ENCODE measurements at regions not wholly inside any gene's neighbourhood (a gene's known extent, or its start where the extent isn't known, plus 50 kb on each side); places are given as distances from the start of the nearest gene placed in this dataset.
"Not testable (repeated sequence)": the region's sequence is repeated elsewhere in the genome, so short reads cannot be mapped to it uniquely, and the experiment has no call there.

DNA sequence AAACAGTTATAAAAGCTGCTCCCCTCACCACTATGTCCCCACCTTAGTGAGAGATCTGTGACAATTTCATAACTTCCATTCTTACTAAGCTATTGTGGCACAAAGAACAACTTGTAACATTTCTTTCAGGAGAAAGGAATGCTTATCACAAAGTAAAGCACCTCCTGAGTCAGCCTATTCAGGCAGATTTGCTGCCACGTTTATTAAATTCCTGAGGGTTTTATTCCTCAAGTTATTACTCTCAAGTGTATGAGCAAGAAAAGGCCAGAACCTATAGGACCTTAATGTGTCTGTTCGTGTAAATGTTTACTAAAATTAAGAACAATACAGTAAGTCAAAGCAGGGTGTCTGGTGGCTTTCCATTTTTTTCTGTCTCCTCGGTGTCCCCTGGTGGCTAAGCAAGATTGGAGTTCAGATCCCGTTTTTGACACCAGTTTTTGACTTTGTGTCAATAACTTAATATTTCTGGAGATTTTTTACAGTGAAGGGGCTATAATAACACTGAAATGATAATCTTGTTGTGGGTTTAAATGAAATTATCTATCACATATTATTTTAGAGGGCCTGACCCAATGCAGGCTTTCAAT lies 1539.6 kb downstream of the BRINP3 start:
- DNase-seq: no peak

DNA sequence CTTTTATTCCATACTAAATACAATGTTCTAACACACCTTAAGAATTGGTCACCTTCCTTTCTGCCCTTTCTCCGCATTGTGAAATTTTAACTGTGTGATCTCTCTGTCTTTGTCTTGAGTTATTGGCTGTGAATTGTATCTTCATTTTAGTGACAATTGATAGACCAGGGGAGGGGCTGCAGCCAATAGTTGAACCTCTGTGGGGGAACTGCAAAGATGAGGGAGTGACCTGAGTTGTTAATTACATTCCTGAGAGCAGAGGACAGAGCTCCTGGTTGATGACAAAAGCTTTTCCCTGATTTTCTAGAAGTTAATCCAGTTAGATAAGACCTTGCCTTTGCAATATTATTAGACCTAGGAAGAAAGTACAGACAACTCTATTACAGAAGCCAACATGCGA lies 1535.7 kb downstream of the BRINP3 start:
- no peak for DNase-seq

DNA sequence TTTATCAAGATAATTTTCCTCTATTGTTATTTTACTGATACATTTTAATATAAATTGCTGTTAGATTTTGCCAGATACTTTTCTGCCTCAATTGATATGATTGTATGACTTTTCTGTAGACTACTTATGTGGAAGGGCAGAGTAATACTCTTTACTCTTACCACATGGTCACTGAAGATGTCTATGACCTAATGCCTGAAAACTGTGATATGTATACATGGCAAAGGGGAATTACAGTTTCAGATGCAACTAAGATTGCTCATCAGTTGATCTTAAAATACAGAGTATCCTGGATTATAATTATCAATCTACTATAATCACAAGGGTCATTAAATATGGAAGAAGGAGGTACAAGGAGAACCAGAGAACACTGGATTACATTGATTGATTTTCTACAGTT lies 1528.0 kb downstream of the BRINP3 start:
- no peak for DNase-seq

DNA sequence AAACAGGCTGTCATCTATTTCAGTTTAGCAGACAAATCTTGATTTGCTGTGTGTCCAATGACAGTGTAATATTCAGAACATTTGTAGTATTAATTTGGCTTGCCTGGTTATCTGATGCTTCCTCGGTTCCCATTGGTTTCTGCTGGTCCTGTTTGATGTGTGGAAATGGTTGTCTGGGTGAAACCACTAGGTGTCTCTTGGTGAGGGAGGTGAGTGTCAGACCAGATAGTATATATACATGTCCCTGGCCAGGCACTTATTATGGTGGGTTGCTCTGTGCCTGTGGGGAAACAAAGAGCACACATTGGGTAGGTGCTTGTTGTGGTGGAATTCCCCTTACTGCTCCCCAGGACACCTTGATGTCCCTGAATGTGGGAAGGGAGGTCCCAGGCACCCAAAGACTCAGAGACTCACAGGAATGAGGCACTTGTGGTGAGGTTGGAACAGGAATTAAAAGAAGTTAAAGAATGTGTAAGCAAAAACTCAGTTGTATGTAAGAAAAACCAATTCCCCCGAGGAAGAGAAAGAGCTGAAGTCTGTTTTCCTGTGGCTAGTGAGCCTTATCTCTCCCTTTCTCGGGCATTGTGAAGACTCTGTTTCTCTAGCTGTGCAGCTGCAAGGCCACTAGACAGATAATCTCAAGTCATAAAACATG lies 1519.1 kb downstream of the BRINP3 start:
- no peak for DNase-seq

DNA sequence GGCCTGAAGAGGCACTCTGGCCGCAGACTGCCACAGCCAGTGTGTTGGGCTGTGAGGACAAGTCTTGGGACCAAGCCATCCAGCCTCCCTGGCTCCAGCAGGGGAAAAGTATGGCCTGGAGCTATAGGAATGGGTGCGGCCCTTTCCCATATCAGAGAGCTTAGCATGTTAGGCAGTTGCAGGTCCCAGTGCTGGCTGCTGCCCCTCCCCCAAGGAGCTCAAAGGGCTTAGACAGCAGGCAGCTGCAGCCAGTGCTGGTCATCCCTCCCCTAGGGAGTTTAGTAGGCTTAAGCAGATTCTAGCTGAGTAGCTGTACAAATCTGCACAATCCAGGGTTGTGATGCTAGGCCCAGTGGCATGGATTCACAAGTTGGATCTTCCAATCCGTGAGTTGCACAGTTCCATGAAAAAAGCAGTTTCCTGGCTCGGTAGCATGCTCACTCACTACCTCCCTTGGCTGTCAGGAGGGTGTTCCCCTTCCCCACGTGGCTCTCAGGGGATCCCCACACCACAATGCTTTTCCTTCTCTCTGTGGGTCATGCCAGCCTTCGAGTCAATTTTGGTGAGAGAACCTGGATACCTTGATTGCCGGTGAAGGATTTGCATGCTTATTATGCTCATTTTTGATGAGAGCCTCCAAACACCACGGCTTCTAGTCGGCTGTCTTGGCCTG lies 1490.8 kb downstream of the BRINP3 start:
- DNase-seq: no peak

DNA sequence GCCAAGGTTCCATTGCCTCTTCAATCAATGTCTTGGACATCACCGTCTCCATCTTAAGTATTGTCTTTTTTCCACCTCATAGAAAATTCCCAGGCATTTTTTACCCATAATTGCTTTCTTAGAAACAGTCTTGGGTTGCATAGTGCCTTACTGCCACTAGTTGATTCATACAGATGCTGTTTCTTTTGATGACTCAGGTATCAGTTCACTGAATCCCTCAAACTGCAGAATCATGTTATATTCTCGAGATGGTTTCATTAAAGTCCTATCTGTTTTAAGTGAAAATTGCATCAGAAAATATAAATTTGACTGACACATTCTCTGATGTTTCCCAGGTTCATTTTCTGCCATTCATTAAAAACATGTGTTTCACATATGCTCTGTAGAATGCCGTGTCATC lies 1489.1 kb downstream of the BRINP3 start:
- DNase-seq: no peak

DNA sequence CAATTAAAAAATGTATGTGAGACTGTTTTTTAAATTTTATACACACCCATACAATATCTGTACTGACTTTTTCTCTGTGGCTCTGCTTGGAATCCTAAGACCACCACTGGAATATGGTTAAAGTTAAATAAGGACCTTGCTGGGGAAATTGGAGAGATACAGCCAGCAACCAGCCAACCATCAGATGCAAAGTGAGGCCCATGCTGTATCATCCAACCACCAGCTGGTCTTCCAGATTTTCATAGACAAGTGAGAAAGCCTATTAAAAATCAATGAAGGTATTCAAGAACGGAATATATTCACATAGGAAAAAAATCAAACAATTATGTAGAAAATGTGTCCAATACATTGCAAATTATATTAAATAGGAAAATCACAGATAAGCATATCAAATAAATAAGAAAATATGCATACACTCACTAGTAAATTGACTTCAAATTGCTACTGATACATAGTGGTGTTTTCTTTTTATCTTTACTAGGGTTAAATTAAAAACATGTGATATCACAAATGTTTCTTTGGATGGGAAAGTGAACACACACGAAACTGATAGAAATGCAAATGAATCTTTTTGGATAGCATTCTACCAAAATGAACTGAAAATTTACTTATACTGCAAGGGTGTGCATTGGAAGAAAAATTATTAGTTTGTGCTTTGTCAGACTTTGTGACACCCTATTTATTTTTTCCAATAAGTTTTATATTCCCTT lies 1486.3 kb downstream of the BRINP3 start:
- DNase-seq: no peak

DNA sequence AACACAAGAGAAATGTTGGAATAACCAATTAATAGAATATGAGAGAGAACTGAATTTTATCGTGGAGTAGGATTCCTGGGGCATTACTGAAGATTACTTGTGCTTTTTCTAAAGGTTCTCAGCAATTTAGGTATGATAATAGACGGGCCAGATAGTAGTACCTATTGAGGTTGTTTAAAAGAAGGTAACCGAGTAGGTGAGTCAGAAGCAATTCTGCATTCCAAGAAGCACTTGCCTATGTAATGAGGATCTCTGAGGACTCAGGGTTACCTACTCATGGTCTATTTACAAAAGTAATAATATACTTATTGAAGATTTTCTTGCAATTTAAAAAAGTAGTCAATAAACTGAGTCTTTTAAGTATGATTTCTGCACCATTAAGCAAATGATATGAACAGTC lies 1469.8 kb downstream of the BRINP3 start:
- DNase-seq: no peak

DNA sequence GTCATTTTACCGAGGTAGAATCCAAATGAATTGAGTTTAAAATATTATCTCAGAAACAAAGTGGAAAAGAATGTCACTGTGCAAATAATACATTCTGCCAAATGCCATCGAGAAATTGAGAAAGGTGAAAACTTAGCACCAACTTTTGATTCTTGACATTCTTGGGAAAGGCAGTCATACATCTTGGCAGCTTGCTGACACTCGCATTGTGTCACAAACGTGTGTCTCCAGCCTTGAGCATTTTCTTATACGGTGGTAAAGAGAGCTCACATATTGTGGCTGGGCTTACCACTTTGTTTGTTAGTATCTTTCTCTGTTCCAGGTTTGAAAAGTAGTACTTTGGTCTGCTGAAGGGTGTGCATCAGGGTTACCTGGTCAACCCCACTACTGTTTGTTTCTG lies 1456.1 kb downstream of the BRINP3 start:
- no peak for DNase-seq

DNA sequence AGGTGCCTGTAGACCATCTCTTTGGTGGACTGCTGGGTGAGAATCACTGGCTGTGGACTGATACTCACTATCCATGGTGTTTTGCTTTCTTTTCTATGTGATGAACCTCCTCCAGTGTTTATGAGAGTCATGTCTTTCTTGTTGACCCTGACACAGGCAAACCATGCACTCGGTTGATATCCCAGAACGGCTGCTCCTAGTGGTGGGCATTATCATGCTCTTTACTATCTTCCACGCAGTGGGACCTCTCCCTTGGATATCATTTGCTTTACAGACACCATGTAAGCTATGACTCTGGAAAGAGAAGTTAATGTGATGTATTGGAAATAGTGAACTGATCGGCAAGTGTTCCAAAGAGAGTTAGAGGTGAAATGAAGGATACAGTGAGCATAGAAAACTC lies 1455.6 kb downstream of the BRINP3 start:
- no peak for DNase-seq

DNA sequence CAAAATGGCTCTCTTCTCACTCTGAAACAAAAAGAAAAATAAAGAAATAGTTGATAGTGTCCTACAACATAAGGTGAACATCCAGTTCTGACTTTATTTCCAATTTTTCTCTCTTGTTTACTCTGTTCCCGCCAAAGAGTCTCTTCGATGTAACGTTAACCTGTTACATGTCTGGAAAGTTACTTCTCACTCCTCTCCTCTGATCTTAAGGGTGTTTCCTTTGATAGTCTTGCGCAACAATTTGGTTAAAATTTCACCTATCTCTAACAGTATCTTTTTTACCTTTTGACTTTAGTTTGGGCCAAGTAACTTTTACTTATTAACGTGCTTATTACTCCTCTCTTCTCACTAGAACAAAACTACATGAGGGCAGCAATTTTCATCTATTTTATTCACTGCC lies 1450.2 kb downstream of the BRINP3 start:
- DNase-seq: no peak

DNA sequence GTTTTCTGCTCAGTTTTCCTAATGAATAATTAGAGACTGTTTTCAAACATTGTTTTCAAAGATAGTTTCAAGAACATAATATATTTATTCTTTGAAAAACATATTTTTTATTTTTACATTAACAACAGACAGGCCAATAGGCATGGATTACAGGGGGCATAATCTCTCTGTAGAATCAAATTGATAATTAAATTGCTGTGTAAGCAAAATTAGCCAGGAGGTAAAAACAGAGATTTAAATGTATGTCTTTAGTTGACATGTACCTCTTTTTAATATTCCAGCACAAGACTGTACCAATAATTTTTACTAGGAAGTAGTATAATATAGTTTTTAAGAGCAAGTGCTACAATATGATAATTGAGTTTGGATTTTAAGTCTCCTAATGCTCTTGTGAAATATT lies 1444.5 kb downstream of the BRINP3 start:
- DNase-seq: no peak

DNA sequence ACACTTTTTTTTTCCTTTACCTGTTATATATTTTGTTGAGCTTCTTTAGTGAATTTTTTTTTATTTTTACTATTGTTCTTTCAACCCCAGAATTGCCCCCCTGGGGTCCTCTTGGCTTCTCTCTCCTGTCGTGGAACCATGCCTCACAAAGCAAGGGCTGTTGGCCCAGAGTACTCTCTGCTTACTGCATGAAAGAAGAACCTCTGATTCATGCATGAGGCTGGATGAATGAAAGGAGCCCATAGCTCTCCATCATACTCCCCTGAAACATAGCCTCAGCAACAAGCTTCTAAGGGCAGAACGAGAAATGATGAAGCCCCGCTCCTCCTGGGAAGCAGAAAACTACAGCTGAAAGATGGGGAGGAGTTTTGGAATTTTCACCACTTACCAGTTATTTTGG lies 1441.0 kb downstream of the BRINP3 start:
- DNase-seq: no peak

DNA sequence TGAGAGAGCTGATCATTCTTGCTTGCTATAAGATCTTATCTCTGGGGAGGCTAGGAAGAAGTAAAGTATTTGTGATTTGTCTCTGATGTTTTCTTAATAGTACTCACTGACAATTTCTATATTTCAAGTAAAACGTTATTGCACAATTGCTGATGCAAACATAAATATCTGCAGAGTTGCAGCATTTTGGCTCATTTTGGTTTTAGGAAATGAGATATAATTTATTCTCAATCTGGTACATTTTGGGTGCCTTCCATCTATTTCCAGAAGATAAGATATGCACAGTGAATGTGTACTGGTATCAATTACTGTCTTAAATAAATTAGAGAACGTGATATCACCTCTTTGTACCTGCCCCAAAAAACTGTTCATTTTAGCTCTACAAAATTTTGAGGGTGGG lies 1431.5 kb downstream of the BRINP3 start:
- no peak for DNase-seq

DNA sequence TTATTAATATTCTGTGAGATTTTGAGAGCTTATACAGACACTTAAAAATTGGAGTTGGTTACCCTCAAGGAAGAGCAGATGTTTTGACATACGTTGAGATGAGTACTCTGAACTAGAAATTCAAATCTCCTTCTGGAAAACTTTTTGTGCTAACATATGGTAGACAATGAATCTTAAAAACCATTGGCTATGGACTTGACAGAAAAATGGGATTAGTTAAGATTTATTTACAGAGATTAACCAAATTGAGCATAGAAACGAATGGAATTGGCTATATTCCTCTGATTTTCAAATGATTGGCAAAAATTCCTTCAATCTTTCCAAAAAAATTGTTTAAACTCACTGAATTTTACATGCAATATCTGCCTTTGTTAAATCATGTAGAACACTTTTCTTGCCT lies 1392.9 kb downstream of the BRINP3 start:
- DNase-seq: no peak

DNA sequence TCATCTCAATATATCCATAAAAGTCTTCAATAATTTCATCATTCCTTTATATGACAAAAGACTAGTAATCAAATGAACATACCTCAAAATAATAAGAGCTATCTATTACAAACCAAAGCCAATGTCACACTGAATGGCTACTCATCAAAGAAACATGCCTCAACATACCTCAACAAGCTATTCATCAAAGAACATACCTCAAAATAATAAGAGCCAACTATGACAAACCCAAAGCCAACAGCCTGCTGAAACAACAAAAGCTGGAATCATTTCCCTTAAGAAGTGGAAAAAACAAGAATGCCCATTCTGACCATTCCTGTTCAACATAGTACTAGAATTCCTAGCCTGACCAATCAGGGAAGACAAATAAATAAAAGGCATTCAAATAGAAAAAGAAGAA lies 1373.7 kb downstream of the BRINP3 start:
- no peak for DNase-seq

DNA sequence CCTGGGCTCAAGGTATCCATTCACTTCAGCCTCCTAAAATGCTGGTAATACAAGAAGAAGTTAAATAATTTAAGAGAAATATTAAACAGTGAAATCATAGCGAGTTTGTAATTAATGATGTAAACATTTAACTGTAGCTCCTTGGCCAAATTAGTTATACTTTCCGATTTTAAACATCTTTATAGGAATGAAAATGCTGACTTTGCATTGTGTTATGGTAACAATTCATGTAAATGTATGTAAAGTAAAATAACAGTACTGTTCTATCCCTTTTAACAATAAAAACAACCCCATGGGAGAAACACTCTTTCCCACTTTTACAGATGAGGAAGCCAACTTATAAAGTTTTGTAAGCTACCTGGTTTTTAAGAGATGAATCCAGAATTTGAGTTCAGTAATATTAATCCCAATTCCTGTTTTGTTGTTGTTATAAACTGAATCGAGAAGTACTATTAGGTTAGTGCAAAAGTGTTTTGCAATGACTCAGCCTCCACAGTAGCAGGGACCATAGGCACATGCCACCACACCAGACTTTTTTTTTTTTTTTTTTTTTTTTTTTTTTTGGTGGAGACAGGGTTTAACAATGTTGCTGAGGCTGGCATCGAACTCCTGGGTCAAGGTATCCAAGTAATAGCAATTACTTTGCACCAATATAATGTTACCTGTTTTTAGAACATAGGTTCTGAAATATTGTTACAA lies 1360.4 kb downstream of the BRINP3 start:
- DNase-seq: no peak

DNA sequence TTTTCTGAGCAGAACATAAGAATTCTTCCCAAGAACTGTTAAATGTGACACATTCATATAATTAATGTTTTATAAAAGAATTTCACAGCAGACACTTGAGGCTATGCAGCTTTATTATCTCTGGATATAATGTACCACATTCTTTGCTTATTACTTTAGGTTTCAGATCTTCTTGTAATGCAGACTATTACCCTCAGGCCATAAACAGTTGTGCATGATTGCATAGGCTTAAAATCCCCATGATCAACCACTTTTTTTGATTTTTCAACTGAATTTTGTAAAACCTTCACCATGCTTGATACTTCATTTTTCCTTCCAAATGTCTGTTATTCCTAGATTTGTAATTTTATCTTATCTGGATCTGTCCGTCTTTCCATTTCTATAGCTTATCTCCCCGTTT lies 1355.7 kb downstream of the BRINP3 start:
- DNase-seq: no peak

DNA sequence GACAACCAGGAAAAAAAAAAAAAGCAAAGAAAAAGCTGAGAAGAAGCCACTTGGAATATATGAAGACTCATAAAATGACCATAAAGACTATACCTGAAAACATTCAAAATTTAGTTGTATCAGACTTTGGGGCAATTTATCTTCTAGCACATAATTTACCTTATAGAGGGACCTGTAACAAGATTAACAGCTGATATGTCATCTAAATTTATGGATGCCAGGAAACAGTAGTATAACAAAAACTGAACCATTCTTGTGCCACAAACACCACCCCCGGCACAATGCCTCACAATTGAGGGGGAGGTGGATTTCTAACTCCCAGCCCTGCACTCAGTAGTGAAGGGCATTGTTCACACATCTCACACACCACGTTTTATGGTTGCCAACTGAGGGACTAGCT lies 1352.0 kb downstream of the BRINP3 start:
- DNase-seq: no peak

DNA sequence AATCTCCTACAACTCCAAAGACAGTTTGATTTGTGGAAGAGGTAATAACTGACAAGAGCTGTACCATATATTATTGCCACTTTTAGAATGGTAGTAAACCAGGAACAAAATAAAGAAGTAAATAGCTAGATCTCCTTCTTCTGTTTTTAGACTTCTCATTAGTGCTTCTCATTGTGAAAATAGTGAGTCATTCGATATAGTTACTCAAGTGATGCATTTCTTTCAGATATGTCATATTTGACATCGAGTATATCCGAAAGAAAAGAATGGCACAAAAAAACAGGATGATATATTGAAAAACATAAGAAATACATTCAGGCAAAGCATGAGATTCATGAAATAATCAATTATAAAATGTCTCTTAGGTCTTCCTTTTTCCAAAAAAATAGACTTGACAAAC lies 1346.1 kb downstream of the BRINP3 start:
- no peak for DNase-seq

DNA sequence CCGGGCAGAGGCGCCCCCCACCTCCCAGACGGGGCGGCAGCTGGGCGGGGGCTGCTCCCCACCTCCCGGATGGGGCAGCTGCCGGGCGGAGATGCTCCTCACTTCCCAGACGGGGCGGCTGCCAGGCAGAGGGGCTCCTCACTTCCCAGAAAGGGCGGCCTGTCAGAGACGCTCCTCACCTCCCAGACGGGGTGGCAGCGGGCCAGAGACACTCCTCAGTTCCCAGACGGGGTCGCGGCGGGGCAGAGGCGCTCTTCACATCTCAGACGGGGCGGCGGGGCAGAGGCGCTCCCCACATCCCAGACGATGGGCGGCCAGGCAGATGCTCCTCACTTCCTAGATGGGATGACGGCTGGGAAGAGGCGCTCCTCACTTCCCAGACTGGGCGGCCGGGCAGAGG lies 1337.9 kb downstream of the BRINP3 start:
- DNase-seq: not testable (repeated sequence)

DNA sequence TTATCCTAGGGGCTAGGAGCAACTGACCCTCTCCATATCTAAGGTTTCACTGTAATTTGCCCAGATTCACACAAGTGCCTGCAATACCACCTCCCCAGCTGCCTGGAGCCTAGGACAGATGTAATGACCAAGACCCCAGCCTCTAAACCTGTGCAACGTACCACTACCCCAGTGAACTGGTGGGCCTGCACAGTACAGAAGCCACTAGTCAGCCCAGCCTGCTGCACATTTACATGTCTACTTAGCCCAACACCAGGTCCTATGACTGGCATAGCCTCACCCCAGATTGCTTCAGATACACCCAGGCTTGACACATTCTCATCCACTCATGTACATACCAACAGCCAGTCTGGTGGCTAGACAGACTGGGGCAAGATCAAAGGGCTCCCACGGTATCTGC lies 1336.6 kb downstream of the BRINP3 start:
- DNase-seq: no peak

All from inflammatory macrophage (primary cell).